ENCODE measurements at regions not wholly inside any gene's neighbourhood (a gene's known extent, or its start where the extent isn't known, plus 50 kb on each side); places are given as distances from the start of the nearest gene placed in this dataset.

DNA sequence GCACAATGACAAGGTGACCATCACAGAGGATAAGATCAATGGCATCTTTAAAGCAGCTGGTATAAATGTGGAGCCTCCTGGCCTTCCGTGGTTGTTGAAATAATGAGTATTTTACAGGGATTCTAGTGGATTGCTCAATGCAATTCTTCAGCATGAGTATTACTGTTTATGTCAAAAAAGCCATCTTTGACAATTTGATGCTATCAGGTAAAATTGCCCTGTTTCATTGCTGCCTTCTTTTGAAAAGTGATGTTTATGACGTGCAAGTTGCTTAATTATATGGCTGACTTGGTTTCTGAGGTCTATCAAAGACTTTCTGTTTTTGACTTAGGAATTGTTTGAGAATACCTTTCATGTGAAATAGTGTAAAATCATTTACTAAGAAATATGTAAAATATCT lies 237.2 kb downstream of the PARP8 start:
- no peak for TF ChIP-seq EZH2 (IDR thresholded peaks at IDR 0.05; ENCODE audit: borderline replicate concordance, low read depth, low read length, severe bottlenecking)
- TF ChIP-seq, protein P1, sequence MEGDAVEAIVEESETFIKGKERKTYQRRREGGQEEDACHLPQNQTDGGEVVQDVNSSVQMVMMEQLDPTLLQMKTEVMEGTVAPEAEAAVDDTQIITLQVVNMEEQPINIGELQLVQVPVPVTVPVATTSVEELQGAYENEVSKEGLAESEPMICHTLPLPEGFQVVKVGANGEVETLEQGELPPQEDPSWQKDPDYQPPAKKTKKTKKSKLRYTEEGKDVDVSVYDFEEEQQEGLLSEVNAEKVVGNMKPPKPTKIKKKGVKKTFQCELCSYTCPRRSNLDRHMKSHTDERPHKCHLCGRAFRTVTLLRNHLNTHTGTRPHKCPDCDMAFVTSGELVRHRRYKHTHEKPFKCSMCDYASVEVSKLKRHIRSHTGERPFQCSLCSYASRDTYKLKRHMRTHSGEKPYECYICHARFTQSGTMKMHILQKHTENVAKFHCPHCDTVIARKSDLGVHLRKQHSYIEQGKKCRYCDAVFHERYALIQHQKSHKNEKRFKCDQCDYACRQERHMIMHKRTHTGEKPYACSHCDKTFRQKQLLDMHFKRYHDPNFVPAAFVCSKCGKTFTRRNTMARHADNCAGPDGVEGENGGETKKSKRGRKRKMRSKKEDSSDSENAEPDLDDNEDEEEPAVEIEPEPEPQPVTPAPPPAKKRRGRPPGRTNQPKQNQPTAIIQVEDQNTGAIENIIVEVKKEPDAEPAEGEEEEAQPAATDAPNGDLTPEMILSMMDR (IDR thresholded peaks at IDR 0.05; ENCODE audit: borderline replicate concordance, extremely low read depth, low read length, poor library complexity, severe bottlenecking): no peak

Data from DND-41 (cell line).